ENCODE measurements at regions not wholly inside any gene's neighbourhood (a gene's known extent, or its start where the extent isn't known, plus 50 kb on each side); places are given as distances from the start of the nearest gene placed in this dataset.

DNA sequence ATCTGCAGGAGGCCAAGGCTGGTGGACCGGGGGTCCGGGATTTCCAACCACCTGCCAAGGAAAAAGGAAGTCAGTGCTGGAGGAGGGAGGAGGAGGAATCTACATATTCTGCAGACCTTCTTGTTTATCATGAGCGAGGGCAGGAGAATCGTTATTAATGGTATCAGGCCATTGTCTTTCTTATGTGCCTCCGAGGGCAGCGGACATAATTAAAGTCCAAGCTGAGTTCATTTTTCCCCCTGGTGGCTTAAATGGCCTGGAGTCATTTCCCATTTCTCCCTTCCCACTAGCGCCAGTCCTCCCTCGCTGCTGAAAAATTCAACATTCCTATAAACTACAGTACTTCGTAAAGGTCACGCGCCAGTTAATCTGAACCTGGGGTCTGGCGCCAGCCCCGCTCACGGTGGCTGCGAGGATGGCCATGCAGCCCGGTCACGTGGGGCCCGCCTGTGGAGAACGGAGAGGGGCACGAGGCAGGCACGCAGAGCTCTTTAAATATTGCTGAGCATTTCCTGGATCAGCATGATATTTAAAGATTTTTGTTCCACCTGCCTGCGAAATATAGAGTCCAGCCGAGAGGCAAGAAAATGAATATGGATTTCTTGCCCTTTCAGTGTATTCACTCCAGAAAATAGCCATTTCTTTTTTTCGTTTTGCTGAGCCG is 85.2 kb upstream of the PCDH8 start:
- no peak for DNase-seq (ENCODE audit: low read depth)
- no peak overlapping the region for H3K4me3 ChIP-seq (ENCODE audit: control insufficient read depth, low read depth, low read length)
- TF ChIP-seq, protein P1, sequence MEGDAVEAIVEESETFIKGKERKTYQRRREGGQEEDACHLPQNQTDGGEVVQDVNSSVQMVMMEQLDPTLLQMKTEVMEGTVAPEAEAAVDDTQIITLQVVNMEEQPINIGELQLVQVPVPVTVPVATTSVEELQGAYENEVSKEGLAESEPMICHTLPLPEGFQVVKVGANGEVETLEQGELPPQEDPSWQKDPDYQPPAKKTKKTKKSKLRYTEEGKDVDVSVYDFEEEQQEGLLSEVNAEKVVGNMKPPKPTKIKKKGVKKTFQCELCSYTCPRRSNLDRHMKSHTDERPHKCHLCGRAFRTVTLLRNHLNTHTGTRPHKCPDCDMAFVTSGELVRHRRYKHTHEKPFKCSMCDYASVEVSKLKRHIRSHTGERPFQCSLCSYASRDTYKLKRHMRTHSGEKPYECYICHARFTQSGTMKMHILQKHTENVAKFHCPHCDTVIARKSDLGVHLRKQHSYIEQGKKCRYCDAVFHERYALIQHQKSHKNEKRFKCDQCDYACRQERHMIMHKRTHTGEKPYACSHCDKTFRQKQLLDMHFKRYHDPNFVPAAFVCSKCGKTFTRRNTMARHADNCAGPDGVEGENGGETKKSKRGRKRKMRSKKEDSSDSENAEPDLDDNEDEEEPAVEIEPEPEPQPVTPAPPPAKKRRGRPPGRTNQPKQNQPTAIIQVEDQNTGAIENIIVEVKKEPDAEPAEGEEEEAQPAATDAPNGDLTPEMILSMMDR (conservative IDR thresholded peaks at IDR 0.05; ENCODE audit: control insufficient read depth, insufficient read depth, low read depth, low read length) = no peak

DNA sequence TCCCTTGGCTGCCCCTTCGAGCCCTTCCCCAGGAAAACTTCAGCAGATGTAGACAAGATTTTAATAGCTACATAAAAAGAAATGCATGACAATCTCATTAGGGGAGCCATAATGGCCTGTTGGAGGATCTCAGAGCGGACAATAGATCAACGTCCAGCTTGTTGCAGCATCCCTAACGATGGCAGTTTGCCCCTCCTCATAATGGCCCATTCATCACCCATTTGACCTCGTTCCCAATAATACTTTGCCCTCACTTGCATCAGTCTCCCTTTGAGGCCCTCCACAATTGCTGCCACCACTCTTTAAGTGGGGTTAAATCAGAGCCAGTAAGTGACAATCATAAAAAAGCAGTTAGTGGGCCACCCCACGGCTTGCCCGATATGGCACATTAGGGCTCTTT is 84.7 kb upstream of the PCDH8 start:
- DNase-seq (ENCODE audit: low read depth) = no peak
- TF ChIP-seq, protein P1 (conservative IDR thresholded peaks at IDR 0.05; ENCODE audit: control insufficient read depth, insufficient read depth, low read depth, low read length) = no peak
- no peak overlapping the region for H3K4me3 ChIP-seq (ENCODE audit: control insufficient read depth, low read depth, low read length)

GRCh38 chr13:52932649-52933048 is 84.2 kb upstream of the PCDH8 start:
- TF ChIP-seq, protein P1 (conservative IDR thresholded peaks at IDR 0.05; ENCODE audit: control insufficient read depth, insufficient read depth, low read depth, low read length) = no peak
- no peak for DNase-seq (ENCODE audit: low read depth)
- no peak overlapping the region for H3K4me3 ChIP-seq (ENCODE audit: control insufficient read depth, low read depth, low read length)

DNA sequence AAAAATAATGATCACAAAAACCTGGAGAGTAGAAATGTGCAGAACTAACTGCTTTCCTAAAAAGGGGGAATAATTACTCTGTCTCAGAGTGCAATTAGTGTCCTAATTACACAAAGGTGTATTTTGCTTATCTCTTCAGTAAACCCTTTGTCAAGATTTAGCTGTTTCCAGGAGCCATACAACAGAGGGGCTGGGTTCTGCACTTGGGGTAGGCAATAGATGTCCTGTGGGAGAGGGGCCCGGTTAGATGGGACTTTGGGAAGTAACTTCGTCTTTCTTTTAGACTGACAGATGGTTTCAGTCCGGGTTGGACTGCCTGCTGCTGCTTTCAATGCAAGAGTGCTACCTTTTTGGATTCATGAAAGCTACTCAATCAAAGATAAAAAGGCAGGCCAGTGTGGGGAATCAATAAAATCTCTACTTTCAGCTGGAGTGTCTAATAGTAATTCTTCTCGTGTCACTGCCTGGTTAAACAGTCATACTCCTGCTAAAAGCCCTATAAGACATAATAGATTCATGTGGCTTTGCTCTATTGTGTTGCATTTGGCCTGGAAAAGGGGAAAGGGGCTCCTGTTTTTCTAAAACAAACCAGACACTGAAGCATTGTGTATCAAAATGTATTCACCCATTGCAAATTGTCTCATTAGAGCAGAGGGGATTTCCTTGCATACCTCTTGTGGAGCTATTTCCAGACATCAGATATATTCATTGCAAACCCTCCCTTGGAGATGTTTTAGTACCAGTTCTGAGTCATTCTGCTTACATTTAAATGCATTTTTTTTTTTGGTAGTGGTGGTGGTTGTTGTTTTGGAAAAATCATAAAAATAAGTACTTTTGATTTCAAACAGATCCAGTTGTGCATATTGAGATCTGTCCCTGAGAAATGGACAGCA is 83.3 kb upstream of the PCDH8 start:
- H3K4me3 ChIP-seq (ENCODE audit: control insufficient read depth, low read depth, low read length) = no peak overlapping the region
- no peak for DNase-seq (ENCODE audit: low read depth)
- TF ChIP-seq, protein P1 (conservative IDR thresholded peaks at IDR 0.05; ENCODE audit: control insufficient read depth, insufficient read depth, low read depth, low read length) = no peak

- H3K4me3 ChIP-seq (ENCODE audit: control insufficient read depth, low read depth, low read length) = no peak overlapping the region
- TF ChIP-seq, protein P1 (conservative IDR thresholded peaks at IDR 0.05; ENCODE audit: control insufficient read depth, insufficient read depth, low read depth, low read length) = no peak
Measured at GRCh38 chr13:52931131-52931530, 82.7 kb upstream of the PCDH8 start.

DNA sequence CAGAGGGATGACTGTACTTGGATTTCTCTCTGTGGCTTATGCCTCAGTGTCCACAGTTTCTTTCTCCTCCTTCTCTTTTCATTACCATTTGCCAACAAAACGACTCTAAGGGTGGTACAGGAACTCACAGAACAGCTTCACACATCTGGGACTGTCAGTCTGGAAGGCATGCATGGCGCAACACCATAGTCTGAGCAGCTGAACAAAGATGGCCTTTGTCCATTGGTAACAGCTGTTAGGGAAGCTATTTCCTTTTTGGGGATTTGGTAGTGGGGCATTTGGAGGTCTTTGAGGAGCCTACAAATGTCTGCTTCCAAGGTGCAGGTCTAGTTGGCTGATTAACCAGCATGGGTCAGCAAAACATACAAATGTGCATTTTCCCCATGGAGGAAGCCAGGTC is 81.4 kb upstream of the PCDH8 start:
- H3K4me3 ChIP-seq (ENCODE audit: control insufficient read depth, low read depth, low read length) = no peak overlapping the region

More at GRCh38 chr13:52931131-52931530, 82.7 kb upstream of the PCDH8 start:
- DNase-seq (ENCODE audit: low read depth) = no peak

More for the DNA sequence above, 81.4 kb upstream of the PCDH8 start:
- no peak for DNase-seq (ENCODE audit: low read depth)
- TF ChIP-seq, protein P1 (conservative IDR thresholded peaks at IDR 0.05; ENCODE audit: control insufficient read depth, insufficient read depth, low read depth, low read length) = no peak

All from fibroblast of mammary gland (primary cell).